SKM-1 treated with dmso at 0.1 percent for 144 hours (cell line): ENCODE measurements at regions not wholly inside any gene's neighbourhood (a gene's known extent, or its start where the extent isn't known, plus 50 kb on each side); places are given as distances from the start of the nearest gene placed in this dataset.
A peak's percentile ranks its signal among the peaks of the same experiment; 100 is the strongest.
"Not testable (repeated sequence)": the region's sequence is repeated elsewhere in the genome, so short reads cannot be mapped to it uniquely, and the experiment has no call there.

Experiments
- DNase-seq: peaks from one replicate; lab custom pipeline; 2025; ENCODE audit not compliant: unreplicated experiment; lab: John Stamatoyannopoulos, UW

GRCh38 chr7:104956753-104957450, 57.1 kb upstream of the KMT2E start:
- peak; percentile 31 for DNase-seq

GRCh38 chr7:104958371-104958865, 55.6 kb upstream of the KMT2E start:
- DNase-seq = no peak

- not testable (repeated sequence) for DNase-seq
These were observed 54.5 kb upstream of the KMT2E start for GRCh38 chr7:104959483-104959882.

- DNase-seq = peak; percentile 99
These were observed 53.1 kb upstream of the KMT2E start for GRCh38 chr7:104960741-104961448.

GRCh38 chr7:104961821-104962220, 52.2 kb upstream of the KMT2E start:
- no peak for DNase-seq

- DNase-seq = no peak
These were observed 51.2 kb upstream of the KMT2E start for GRCh38 chr7:104962781-104963180.

GRCh38 chr7:104963378-104963990, 50.5 kb upstream of the KMT2E start:
- no peak for DNase-seq

GRCh38 chr7:104963991-104964385, 50.0 kb upstream of the KMT2E start:
- DNase-seq = no peak
